OCI-LY1 (cell line): ENCODE measurements at regions not wholly inside any gene's neighbourhood (a gene's known extent, or its start where the extent isn't known, plus 50 kb on each side); places are given as distances from the start of the nearest gene placed in this dataset.

Source experiments
- CTCF ChIP-seq: fragments of 200-600 bp; sonication (generic), shearing (Covaris generic); IDR thresholded peaks from 2 replicates; pipeline ENCODE4 v1.5.1; 2017; ENCODE audit warnings: mild to moderate bottlenecking, antibody characterized with exemption, low read length, moderate library complexity, mixed read lengths
- EZH2 ChIP-seq: fragments of 200-600 bp; sonication (generic), shearing (Covaris generic); IDR thresholded peaks from 2 replicates; pipeline ENCODE4 v1.8.0; 2017; ENCODE audit warnings: borderline replicate concordance, mixed run types, mild to moderate bottlenecking, antibody characterized with exemption, low read length, moderate library complexity, mixed read lengths

GRCh38 chr12:96094201-96094600, 58.8 kb upstream of the LTA4H start:
- no peak for TF ChIP-seq CTCF
- TF ChIP-seq EZH2, result no peak
